ENCODE measurements at regions not wholly inside any gene's neighbourhood (a gene's known extent, or its start where the extent isn't known, plus 50 kb on each side); places are given as distances from the start of the nearest gene placed in this dataset.

DNA sequence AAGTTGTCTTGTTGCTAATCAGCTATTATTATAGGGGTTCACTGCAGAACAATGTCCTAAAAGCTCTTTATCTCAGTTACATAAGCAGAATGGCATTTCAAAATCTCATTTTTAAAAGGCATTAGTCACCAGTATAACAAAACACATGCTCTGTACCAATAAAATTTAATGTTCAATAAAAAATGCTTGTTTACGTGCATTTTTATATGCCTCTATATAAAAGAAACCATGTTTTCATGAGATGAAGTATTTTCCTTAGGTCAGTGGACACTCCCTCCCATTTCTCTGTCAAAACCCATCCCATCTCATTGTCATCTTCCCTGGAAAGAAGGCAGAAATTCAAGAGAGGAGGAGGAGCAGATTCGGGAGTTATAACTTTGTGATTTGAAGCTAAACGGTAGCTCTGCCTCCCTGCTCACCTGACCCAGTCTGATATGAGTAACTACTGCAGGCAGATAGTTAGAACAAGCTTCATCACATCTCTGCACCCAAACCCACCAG is 231.9 kb upstream of the SIX2 start:
- TF ChIP-seq, protein P1, sequence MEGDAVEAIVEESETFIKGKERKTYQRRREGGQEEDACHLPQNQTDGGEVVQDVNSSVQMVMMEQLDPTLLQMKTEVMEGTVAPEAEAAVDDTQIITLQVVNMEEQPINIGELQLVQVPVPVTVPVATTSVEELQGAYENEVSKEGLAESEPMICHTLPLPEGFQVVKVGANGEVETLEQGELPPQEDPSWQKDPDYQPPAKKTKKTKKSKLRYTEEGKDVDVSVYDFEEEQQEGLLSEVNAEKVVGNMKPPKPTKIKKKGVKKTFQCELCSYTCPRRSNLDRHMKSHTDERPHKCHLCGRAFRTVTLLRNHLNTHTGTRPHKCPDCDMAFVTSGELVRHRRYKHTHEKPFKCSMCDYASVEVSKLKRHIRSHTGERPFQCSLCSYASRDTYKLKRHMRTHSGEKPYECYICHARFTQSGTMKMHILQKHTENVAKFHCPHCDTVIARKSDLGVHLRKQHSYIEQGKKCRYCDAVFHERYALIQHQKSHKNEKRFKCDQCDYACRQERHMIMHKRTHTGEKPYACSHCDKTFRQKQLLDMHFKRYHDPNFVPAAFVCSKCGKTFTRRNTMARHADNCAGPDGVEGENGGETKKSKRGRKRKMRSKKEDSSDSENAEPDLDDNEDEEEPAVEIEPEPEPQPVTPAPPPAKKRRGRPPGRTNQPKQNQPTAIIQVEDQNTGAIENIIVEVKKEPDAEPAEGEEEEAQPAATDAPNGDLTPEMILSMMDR (IDR thresholded peaks at IDR 0.05): no peak
- Mint-ChIP-seq H3K4me3 (ENCODE audit: unreplicated experiment) (no peak overlapping the region), H3K36me3 (ENCODE audit: unreplicated experiment) (no peaks in the 10 kb centered on the region), H3K9me3 (ENCODE audit: unreplicated experiment) (no peaks in the 10 kb centered on the region), H3K4me1 (ENCODE audit: unreplicated experiment) (peaks cover 60% of the 10 kb centered on the region), H3K27me3 (ENCODE audit: unreplicated experiment) (no peaks in the 10 kb centered on the region), H3K27ac (ENCODE audit: unreplicated experiment) (peak overlapping the region; percentile 97)
- no peak for DNase-seq (ENCODE audit: extremely low spot score, unreplicated experiment)

DNA sequence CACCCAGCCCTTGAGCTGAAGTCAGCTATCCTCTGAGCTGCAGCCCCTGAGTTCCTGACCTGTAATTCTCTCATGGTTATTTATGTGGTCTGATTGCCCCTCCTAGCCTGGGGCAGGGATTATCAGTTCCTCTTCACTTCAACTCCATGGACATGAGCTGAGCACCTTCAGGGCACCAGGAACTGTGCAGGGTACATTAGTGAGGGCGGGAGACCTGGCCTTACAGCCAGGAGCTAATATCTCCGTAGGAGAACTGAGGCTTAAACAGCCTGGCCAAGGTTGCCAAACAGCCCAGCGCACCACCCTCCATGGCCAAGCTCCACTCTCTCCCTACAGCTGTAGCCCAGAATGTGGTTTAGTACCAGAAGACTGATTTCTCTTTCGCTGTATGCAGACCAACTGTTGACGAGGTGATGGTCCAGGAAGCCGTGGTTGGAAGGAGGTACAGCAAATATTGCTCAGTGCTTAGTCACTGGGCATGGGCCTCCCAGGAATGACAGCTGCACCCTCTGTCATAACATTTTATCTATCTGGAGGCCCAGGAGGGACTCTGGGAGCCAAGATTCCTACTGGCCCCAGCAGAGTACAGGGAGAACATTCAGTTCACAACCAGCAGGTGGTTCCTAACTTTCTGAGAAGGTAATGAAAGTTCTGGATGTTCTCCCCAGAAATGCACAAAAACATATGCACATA is 228.7 kb upstream of the SIX2 start:
- no peak overlapping the region for H3K4me3 Mint-ChIP-seq (ENCODE audit: unreplicated experiment)
- H3K27ac Mint-ChIP-seq (ENCODE audit: unreplicated experiment): peak overlapping the region; percentile 83
- TF ChIP-seq, protein P1 (IDR thresholded peaks at IDR 0.05): peak; percentile 46

DNA sequence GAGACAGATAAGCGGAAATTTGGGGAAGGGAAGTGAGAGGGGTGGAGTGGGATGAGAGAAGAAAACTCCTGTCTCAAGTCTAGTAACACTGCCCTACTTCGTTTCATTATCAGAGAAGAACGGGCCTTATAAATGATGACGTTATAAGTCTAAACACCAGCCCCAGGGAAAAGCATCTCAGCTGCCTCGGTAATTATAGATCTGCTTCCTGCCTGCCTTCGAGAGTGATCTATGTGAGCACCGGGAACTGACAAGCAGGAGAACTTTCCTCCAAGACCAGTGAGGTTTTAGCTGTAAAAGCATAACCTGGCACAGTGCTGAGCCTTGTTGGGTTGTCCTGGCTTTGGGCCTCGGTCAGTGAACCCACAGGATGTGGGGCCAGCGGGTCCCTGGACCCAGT is 227.9 kb upstream of the SIX2 start:
- Mint-ChIP-seq H3K4me1 (ENCODE audit: unreplicated experiment) (peaks cover 48% of the 10 kb centered on the region), H3K36me3 (ENCODE audit: unreplicated experiment) (no peaks in the 10 kb centered on the region), H3K27ac (ENCODE audit: unreplicated experiment) (peak overlapping the region; percentile 83), H3K9me3 (ENCODE audit: unreplicated experiment) (peaks cover 4% of the 10 kb centered on the region), H3K4me3 (ENCODE audit: unreplicated experiment) (no peak overlapping the region), H3K27me3 (ENCODE audit: unreplicated experiment) (no peaks in the 10 kb centered on the region)
- TF ChIP-seq, protein P1 (IDR thresholded peaks at IDR 0.05): no peak
- no peak for DNase-seq (ENCODE audit: extremely low spot score, unreplicated experiment)

More for the DNA sequence above, 228.7 kb upstream of the SIX2 start:
- no peaks in the 10 kb centered on the region for H3K27me3 Mint-ChIP-seq (ENCODE audit: unreplicated experiment)
- H3K36me3 Mint-ChIP-seq (ENCODE audit: unreplicated experiment): no peaks in the 10 kb centered on the region
- peaks cover 4% of the 10 kb centered on the region for H3K9me3 Mint-ChIP-seq (ENCODE audit: unreplicated experiment)
- no peak for DNase-seq (ENCODE audit: extremely low spot score, unreplicated experiment)
- peaks cover 56% of the 10 kb centered on the region for H3K4me1 Mint-ChIP-seq (ENCODE audit: unreplicated experiment)

DNA sequence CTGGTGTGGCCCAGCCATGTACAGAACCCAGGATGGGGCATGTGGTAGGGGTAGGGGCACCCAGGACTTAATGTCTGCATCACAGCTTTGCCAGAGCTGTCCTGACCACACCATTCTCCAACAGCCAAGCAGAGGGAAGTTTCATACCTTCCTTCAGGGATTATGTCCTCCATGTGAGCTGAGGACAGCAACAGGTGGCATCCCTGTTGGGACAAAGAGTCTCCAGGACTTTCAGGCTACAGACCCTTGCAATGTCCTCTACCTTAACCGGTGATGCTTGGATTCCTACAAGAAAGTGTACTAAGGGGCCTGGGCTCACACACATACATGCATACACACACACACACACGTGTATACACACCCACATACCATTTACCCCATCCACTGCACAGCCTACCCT is 227.0 kb upstream of the SIX2 start:
- Mint-ChIP-seq H3K9me3 (ENCODE audit: unreplicated experiment) (peaks cover 4% of the 10 kb centered on the region), H3K27me3 (ENCODE audit: unreplicated experiment) (no peaks in the 10 kb centered on the region), H3K4me1 (ENCODE audit: unreplicated experiment) (peaks cover 39% of the 10 kb centered on the region), H3K36me3 (ENCODE audit: unreplicated experiment) (no peaks in the 10 kb centered on the region), H3K4me3 (ENCODE audit: unreplicated experiment) (no peak overlapping the region), H3K27ac (ENCODE audit: unreplicated experiment) (no peak overlapping the region)
- DNase-seq (ENCODE audit: extremely low spot score, unreplicated experiment): no peak
- TF ChIP-seq, protein P1 (IDR thresholded peaks at IDR 0.05): no peak

DNA sequence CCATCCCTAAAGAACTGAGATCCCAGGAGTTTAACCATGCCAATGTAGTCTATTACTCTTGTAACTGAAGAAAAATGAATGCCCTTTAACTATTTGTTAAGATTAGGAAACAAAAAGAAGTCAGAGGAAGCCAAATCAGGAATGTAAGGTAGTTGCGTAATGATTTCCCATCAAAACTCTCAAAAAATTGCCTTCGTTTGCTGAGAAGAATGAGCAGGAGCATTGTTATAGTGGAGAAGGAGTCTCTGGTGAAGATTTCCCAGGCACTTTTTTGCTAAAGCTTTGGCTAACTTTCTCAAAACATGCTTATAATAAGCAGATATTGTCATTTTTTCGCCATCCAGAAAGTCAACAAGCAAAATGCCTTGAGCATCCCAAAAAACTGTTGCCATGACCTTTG is 224.0 kb upstream of the SIX2 start:
- Mint-ChIP-seq H3K36me3 (ENCODE audit: unreplicated experiment) (no peaks in the 10 kb centered on the region), H3K9me3 (ENCODE audit: unreplicated experiment) (peaks cover 4% of the 10 kb centered on the region), H3K4me3 (ENCODE audit: unreplicated experiment) (no peak overlapping the region), H3K27me3 (ENCODE audit: unreplicated experiment) (no peaks in the 10 kb centered on the region), H3K4me1 (ENCODE audit: unreplicated experiment) (peaks cover 18% of the 10 kb centered on the region), H3K27ac (ENCODE audit: unreplicated experiment) (no peak overlapping the region)
- TF ChIP-seq, protein P1 (IDR thresholded peaks at IDR 0.05): no peak
- DNase-seq (ENCODE audit: extremely low spot score, unreplicated experiment): no peak

All from osteocyte (in vitro differentiated cells).